ENCODE measurements at regions not wholly inside any gene's neighbourhood (a gene's known extent, or its start where the extent isn't known, plus 50 kb on each side); places are given as distances from the start of the nearest gene placed in this dataset.
"Not testable (repeated sequence)": the region's sequence is repeated elsewhere in the genome, so short reads cannot be mapped to it uniquely, and the experiment has no call there.

DNA sequence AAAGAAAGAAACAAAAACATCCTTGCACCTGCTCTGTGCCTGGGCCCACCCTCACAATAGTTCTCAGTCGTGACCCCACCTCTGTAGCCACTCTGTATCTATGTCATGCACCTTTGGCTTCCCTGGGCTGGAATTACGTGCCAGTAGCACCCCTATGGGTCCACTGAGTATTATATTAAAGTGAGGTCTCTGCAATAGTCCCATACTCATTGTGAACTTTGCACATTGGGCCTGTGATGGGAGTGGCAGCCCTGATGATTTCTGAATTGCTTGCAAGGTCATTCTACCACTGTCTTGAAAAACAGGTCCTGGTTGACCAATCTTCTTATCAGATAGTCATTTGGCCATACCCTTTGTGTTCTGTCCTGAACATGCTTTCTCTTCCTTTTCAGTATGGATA, 1012.1 kb downstream of the RAB28 start:
- no peaks in the 10 kb centered on the region for H3K4me1 ChIP-seq
- no peak overlapping the region for H3K27ac ChIP-seq
- no peak overlapping the region for H3K9ac ChIP-seq
- H2AFZ ChIP-seq = no peak overlapping the region
- no peaks in the 10 kb centered on the region for H3K27me3 ChIP-seq (ENCODE audit: control insufficient read depth, insufficient read depth, low read length)
- H3K4me2 ChIP-seq (ENCODE audit: low read length) = no peak overlapping the region
- no peaks in the 10 kb centered on the region for H3K79me2 ChIP-seq
- H3K36me3 ChIP-seq (ENCODE audit: control insufficient read depth, insufficient read depth, low read length) = no peaks in the 10 kb centered on the region
- no peak overlapping the region for H3K4me3 ChIP-seq (ENCODE audit: low read depth, low read length)
- H3K9me3 ChIP-seq (ENCODE audit: control insufficient read depth, low read length) = no peaks in the 10 kb centered on the region
- TF ChIP-seq, protein P1, sequence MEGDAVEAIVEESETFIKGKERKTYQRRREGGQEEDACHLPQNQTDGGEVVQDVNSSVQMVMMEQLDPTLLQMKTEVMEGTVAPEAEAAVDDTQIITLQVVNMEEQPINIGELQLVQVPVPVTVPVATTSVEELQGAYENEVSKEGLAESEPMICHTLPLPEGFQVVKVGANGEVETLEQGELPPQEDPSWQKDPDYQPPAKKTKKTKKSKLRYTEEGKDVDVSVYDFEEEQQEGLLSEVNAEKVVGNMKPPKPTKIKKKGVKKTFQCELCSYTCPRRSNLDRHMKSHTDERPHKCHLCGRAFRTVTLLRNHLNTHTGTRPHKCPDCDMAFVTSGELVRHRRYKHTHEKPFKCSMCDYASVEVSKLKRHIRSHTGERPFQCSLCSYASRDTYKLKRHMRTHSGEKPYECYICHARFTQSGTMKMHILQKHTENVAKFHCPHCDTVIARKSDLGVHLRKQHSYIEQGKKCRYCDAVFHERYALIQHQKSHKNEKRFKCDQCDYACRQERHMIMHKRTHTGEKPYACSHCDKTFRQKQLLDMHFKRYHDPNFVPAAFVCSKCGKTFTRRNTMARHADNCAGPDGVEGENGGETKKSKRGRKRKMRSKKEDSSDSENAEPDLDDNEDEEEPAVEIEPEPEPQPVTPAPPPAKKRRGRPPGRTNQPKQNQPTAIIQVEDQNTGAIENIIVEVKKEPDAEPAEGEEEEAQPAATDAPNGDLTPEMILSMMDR (IDR thresholded peaks at IDR 0.05) = no peak

DNA sequence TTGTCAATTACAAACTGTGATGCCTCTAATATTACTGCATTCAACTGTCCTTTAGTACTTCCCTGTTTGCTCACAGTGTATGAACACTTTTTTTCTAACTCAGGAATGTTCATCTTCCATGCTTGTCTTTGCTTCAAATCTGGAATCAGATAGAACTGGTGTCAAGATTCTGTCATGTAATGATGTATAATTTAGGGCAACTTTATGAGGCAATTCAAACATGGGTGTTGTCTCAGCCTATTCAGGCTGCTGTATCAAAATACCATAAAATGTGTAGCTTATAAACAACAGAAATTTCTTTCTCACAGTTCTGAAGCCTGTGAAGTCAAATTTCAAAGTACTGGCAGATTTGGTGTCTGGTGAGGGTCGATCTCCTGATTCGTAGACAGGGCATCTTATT, 1012.9 kb downstream of the RAB28 start:
- Histone ChIP-seq H3K4me3 (ENCODE audit: low read depth, low read length) (no peak overlapping the region), H3K9me3 (ENCODE audit: control insufficient read depth, low read length) (no peaks in the 10 kb centered on the region), H3K4me2 (ENCODE audit: low read length) (no peak overlapping the region), H3K9ac (no peak overlapping the region), H3K79me2 (no peaks in the 10 kb centered on the region), H3K27ac (no peak overlapping the region), H2AFZ (no peak overlapping the region), H3K4me1 (no peaks in the 10 kb centered on the region), H3K27me3 (ENCODE audit: control insufficient read depth, insufficient read depth, low read length) (no peaks in the 10 kb centered on the region), H3K36me3 (ENCODE audit: control insufficient read depth, insufficient read depth, low read length) (no peaks in the 10 kb centered on the region)
- TF ChIP-seq, protein P1 (IDR thresholded peaks at IDR 0.05) = no peak

DNA sequence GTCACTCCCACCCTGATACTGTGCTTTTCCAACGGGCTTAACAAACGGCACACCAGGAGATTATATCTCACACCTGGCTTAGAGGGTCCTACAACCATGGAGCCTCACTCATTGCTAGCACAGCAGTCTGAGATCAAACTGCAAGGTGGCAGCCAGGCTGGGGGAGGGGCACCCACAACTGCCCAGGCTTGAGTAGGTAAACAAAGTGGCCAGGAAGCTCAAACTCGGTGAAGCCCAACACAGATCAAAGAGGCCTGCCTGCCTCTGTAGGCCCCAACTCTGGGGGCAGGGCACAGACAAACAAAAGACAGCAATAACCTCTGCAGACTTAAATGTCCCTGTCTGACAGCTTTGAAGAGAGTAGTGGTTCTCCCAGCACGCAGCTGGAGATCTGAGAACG, 1022.6 kb downstream of the RAB28 start:
- H3K9ac ChIP-seq; H3K27me3 ChIP-seq (ENCODE audit: control insufficient read depth, insufficient read depth, low read length); H3K27ac ChIP-seq; H3K4me1 ChIP-seq; H2AFZ ChIP-seq; H3K9me3 ChIP-seq (ENCODE audit: control insufficient read depth, low read length); H3K36me3 ChIP-seq (ENCODE audit: control insufficient read depth, insufficient read depth, low read length); H3K4me2 ChIP-seq (ENCODE audit: low read length); H3K4me3 ChIP-seq (ENCODE audit: low read depth, low read length); H3K79me2 ChIP-seq: not testable (repeated sequence)

DNA sequence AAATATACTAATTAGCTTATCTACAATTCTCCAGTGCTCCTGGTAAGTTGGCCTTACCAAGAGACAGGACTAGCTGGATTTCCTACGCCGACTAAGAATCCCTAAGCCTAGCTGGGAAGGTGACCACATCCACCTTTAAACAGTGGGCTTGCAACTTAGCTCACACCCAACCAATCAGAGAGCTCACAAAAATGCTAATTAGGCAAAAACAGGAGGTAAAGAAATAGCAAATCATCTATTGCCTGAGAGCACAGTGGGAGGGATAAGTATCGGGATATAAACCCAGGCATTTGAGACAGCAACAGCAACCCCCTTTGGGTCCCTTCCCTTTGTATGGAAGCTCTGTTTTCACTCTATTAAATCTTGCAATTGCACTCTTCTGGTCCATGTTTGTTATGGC, 1025.0 kb downstream of the RAB28 start:
- Histone ChIP-seq H3K36me3 (ENCODE audit: control insufficient read depth, insufficient read depth, low read length) (no peaks in the 10 kb centered on the region), H2AFZ (no peak overlapping the region), H3K79me2 (no peaks in the 10 kb centered on the region), H3K4me2 (ENCODE audit: low read length) (no peak overlapping the region), H3K27me3 (ENCODE audit: control insufficient read depth, insufficient read depth, low read length) (no peaks in the 10 kb centered on the region), H3K4me3 (ENCODE audit: low read depth, low read length) (no peak overlapping the region), H3K9me3 (ENCODE audit: control insufficient read depth, low read length) (no peaks in the 10 kb centered on the region), H3K9ac (no peak overlapping the region), H3K27ac (no peak overlapping the region), H3K4me1 (no peaks in the 10 kb centered on the region)
- TF ChIP-seq, protein P1 (IDR thresholded peaks at IDR 0.05) = no peak

DNA sequence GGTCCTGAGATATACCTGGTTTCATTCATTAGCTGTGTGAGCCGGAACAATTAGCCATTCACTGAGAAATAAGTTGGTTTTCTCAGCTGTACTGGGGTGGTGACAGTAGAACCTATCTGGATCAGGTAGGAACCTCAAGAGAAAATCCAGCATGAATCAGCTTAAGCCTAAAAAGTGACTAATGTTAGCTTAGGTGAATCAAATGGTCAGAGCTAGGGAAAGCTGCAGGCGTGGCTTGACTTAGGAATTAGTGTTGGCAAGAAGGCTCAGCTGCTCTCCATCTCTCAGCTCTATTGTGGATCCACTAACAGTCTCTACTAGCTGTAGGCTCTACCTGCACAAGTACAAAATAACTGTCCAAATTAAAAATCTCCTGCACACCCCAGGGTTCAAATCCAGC, 1025.5 kb downstream of the RAB28 start:
- Histone ChIP-seq H3K36me3 (ENCODE audit: control insufficient read depth, insufficient read depth, low read length) (no peaks in the 10 kb centered on the region), H3K27ac (no peak overlapping the region), H3K27me3 (ENCODE audit: control insufficient read depth, insufficient read depth, low read length) (no peaks in the 10 kb centered on the region), H3K4me3 (ENCODE audit: low read depth, low read length) (no peak overlapping the region), H3K4me1 (no peaks in the 10 kb centered on the region), H3K9ac (no peak overlapping the region), H3K9me3 (ENCODE audit: control insufficient read depth, low read length) (no peaks in the 10 kb centered on the region), H3K79me2 (no peaks in the 10 kb centered on the region), H3K4me2 (ENCODE audit: low read length) (no peak overlapping the region), H2AFZ (no peak overlapping the region)
- TF ChIP-seq, protein P1 (IDR thresholded peaks at IDR 0.05) = no peak
